ENCODE measurements at regions not wholly inside any gene's neighbourhood (a gene's known extent, or its start where the extent isn't known, plus 50 kb on each side); places are given as distances from the start of the nearest gene placed in this dataset.

GRCh38 chr9:105834404-105834803, 140.1 kb downstream of the TMEM38B start:
- Histone ChIP-seq H2AFZ (ENCODE audit: low read length) (no peak overlapping the region), H3T11ph (ENCODE audit: low read length) (no peak overlapping the region), H3K4me1 (ENCODE audit: insufficient read depth, low read length) (no peaks in the 10 kb centered on the region; the same call in 1 of the 2 replicates), H3K56ac (ENCODE audit: insufficient read length, low read depth, low read length) (no peak overlapping the region), H3K14ac (ENCODE audit: insufficient read depth, low read length) (no peak overlapping the region), H4K91ac (ENCODE audit: insufficient read length, low read depth, low read length) (no peak overlapping the region), H3K79me1 (ENCODE audit: insufficient read depth, low read depth, low read length, poor library complexity, severe bottlenecking) (no peaks in the 10 kb centered on the region), H3K4ac (ENCODE audit: low read depth, low read length) (no peak overlapping the region), H3K27me3 (ENCODE audit: insufficient read depth, low read length) (no peaks in the 10 kb centered on the region), H3K23me2 (ENCODE audit: insufficient read length, low read depth, low read length, poor library complexity, severe bottlenecking) (no peaks in the 10 kb centered on the region), H4K5ac (ENCODE audit: insufficient read length, low read depth, low read length) (no peak overlapping the region), H3K9me3 (ENCODE audit: control insufficient read depth, low read depth, low read length) (no peaks in the 10 kb centered on the region), H2BK120ac (ENCODE audit: low read depth, low read length, poor library complexity, severe bottlenecking) (no peak overlapping the region), H3K4me2 (ENCODE audit: insufficient read depth, insufficient read length, low read length) (no peak overlapping the region), H3K23ac (ENCODE audit: insufficient read length, low read depth, low read length) (no peak overlapping the region), H2BK5ac (ENCODE audit: insufficient read length, low read length) (no peak overlapping the region), H2BK12ac (ENCODE audit: insufficient read length, low read depth, low read length) (no peak overlapping the region), H3K27ac (ENCODE audit: insufficient read length, low read depth, low read length) (no peak overlapping the region), H4K8ac (replicated peaks; ENCODE audit: insufficient read length, low read depth, low read length) (no peak overlapping the region), H2BK15ac (ENCODE audit: low read depth, low read length) (no peak overlapping the region), H2BK20ac (ENCODE audit: low read depth, low read length, poor library complexity, severe bottlenecking) (no peak overlapping the region), H3K18ac (ENCODE audit: insufficient read length, low read depth, low read length) (no peak overlapping the region), H4K20me1 (ENCODE audit: control insufficient read depth, insufficient read depth, insufficient read length) (no peaks in the 10 kb centered on the region), H3K9ac (ENCODE audit: extremely low read depth, insufficient read length, low read length) (no peak overlapping the region), H2AK5ac (ENCODE audit: insufficient read length, low read length) (no peak overlapping the region), H3K79me2 (ENCODE audit: insufficient read depth, low read length) (no peaks in the 10 kb centered on the region)
- no CpG with 5 or more reads among the region's 2 CpGs for WGBS (ENCODE audit: extremely low coverage, insufficient read length, low lambda C conversion rate)
- Mint-ChIP-seq H3K27ac (no peak overlapping the region), H3K4me1 (peaks cover 18 to 22% of the 10 kb centered on the region in 2 experiments), H3K27me3 (ENCODE audit: low read depth) (no peaks in the 10 kb centered on the region), H3K9me3 (no peaks in the 10 kb centered on the region), H3K4me3 (no peak overlapping the region), H3K36me3 (ENCODE audit: insufficient read depth in 1 of 3, low read depth in 3 of 3) (no peaks in the 10 kb centered on the region)
- DNase-seq: no peak
- no peak for TF ChIP-seq CTCF (conservative IDR thresholded peaks at IDR 0.05)

Measured in H9 (cell line).